Panc1 (cell line): ENCODE measurements at regions not wholly inside any gene's neighbourhood (a gene's known extent, or its start where the extent isn't known, plus 50 kb on each side); places are given as distances from the start of the nearest gene placed in this dataset.

ENCODE experiments used
- ATAC-seq: fragments of 200-7000 bp; cut with Tn5 transposase; 2 replicates; pipeline ENCODE4 v1.9.1; 2020; ENCODE audit warnings: mild to moderate bottlenecking, moderate library complexity
- BruUV-seq: library from RNA; stranded (reverse); fragments of 400-500 nt; replicated peaks from 2 replicates; lab custom pipeline; 2021; lab: Mats Ljungman, UMichigan
- CTCF ChIA-PET: fragments of 300-600 bp; sonication (Branson Sonifier 250); formaldehyde crosslinking; loops from one replicate; lab custom pipeline; 2022; ENCODE audit warnings: antibody characterized with exemption; lab: Charles Lee
- POLR2A ChIA-PET: fragments of 300-600 bp; sonication (Branson Sonifier 250); formaldehyde crosslinking; loops from one replicate; lab custom pipeline; 2022; ENCODE audit warnings: antibody characterized with exemption; lab: Charles Lee
- DNase-seq: peaks from one replicate; pipeline ENCODE4 v3.0.0-alpha.2; 2010; ENCODE audit warnings: low read depth, low spot score
- H3K27ac ChIP-seq: 2 replicates; pipeline ENCODE4 v1.5.1; 2011; ENCODE audit warnings: mild to moderate bottlenecking, low read length, inconsistent platforms
- H3K27me3 ChIP-seq: fragments of 200-500 bp; sonication (Bioruptor generic); 2 replicates; pipeline ENCODE4 v1.6.0; 2014; ENCODE audit warnings: low read length, inconsistent platforms; ENCODE audit not compliant: control insufficient read depth, insufficient read depth
- H3K36me3 ChIP-seq: fragments of 200-500 bp; sonication (Bioruptor generic); 2 replicates; pipeline ENCODE4 v1.5.1; 2014; ENCODE audit warnings: inconsistent platforms, mild to moderate bottlenecking, low read length, moderate library complexity; ENCODE audit not compliant: control insufficient read depth, insufficient read depth
- H3K4me1 ChIP-seq: 2 replicates; pipeline ENCODE4 v1.5.1; 2011; ENCODE audit warnings: inconsistent platforms, mild to moderate bottlenecking, low read length, moderate library complexity; ENCODE audit not compliant: control insufficient read depth, insufficient read depth
- H3K4me3 ChIP-seq, 2 experiments: 2 replicates each; pipeline ENCODE4 v1.5.1; 2011 to 2012; ENCODE audit warnings: low read depth in 2 of 2, low read length in 2 of 2, mild to moderate bottlenecking in 2 of 2, inconsistent platforms in 1 of 2, moderate library complexity in 1 of 2
- H3K9me3 ChIP-seq: fragments of 200-500 bp; sonication (Bioruptor generic); 2 replicates; pipeline ENCODE4 v1.5.1; 2014; ENCODE audit warnings: low read depth, mild to moderate bottlenecking, inconsistent platforms, low read length, moderate library complexity; ENCODE audit not compliant: control insufficient read depth, insufficient read depth
- POLR2AphosphoS5 ChIP-seq: IDR thresholded peaks from 2 replicates; pipeline ENCODE4 v1.6.1; 2012; ENCODE audit warnings: mild to moderate bottlenecking, low read depth, low read length, moderate library complexity
- REST ChIP-seq, 2 experiments: IDR thresholded peaks; 2 replicates each; pipeline ENCODE4 v1.6.1; 2011 to 2012; ENCODE audit warnings: low read depth in 2 of 2, control low read depth in 1 of 2, low read length in 1 of 2, mild to moderate bottlenecking in 1 of 2, moderate library complexity in 1 of 2; ENCODE audit not compliant: insufficient read depth in 1 of 2
- SIN3A ChIP-seq: IDR thresholded peaks from 2 replicates; pipeline ENCODE4 v1.6.1; 2012; ENCODE audit warnings: low read depth, mild to moderate bottlenecking, low read length, moderate library complexity, borderline replicate concordance; ENCODE audit not compliant: insufficient read depth
- TCF7L2 ChIP-seq: IDR thresholded peaks from 2 replicates; pipeline ENCODE4 v1.6.1; 2011; ENCODE audit warnings: mild to moderate bottlenecking, low read depth, low read length, inconsistent platforms
- in situ Hi-C: cut with HindIII; loops from 2 replicates; pipeline ENCODE4 v1.10.0; 2016; ENCODE audit warnings: low sequenced_read_pairs, low pct_unique_long_range_greater_than_20kb
- intact Hi-C: fragments of 100-400 bp; cut with micrococcal nuclease; formaldehyde crosslinking; loops from one replicate; pipeline ENCODE4 v1.10.0; 2022; ENCODE audit not compliant: unreplicated experiment
- TF ChIP-seq, protein P1 (sequence below): fragments of 450-650 bp; IDR thresholded peaks from 2 replicates; pipeline ENCODE4 v1.5.1; 2017; ENCODE audit warnings: mild to moderate bottlenecking

DNA sequence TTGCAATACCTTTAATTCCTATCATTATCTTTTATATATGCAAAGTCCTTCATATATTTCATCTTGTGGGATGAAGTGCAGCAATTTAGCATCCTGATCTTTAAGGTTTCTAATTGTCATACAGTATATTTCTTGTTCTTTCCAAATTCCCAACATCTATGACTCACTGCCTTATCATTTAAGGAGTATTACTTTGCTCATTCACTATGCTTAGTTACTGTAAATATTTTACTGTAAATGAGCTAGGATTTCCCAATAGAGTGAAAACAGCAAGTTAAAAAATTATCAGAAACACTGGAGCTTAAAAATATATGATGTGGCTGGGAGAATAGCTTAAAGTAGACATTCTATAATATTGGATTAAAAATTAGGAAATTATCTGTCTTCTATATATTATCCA is 69.9 kb downstream of the SLITRK6 start:
- TF ChIP-seq POLR2AphosphoS5 (no peak), TCF7L2 (no peak), REST (IDR thresholded peaks at IDR 0.05; ENCODE audit: insufficient read depth in 1 of 2, low read depth in 2 of 2, low read length in 1 of 2) (no peak), SIN3A (no peak)
- TF ChIP-seq, protein P1, sequence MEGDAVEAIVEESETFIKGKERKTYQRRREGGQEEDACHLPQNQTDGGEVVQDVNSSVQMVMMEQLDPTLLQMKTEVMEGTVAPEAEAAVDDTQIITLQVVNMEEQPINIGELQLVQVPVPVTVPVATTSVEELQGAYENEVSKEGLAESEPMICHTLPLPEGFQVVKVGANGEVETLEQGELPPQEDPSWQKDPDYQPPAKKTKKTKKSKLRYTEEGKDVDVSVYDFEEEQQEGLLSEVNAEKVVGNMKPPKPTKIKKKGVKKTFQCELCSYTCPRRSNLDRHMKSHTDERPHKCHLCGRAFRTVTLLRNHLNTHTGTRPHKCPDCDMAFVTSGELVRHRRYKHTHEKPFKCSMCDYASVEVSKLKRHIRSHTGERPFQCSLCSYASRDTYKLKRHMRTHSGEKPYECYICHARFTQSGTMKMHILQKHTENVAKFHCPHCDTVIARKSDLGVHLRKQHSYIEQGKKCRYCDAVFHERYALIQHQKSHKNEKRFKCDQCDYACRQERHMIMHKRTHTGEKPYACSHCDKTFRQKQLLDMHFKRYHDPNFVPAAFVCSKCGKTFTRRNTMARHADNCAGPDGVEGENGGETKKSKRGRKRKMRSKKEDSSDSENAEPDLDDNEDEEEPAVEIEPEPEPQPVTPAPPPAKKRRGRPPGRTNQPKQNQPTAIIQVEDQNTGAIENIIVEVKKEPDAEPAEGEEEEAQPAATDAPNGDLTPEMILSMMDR: no peak
- ATAC-seq (no peak), DNase-seq (no peak)
- in situ Hi-C loops: no loop called here
- Histone ChIP-seq H3K4me1 (no peaks in the 10 kb centered on the region), H3K9me3 (no peaks in the 10 kb centered on the region), H3K27me3 (no peaks in the 10 kb centered on the region), H3K27ac (no peak overlapping the region), H3K4me3 (no peak overlapping the region), H3K36me3 (no peaks in the 10 kb centered on the region)
- BruUV-seq: no TSS peak
- intact Hi-C loops: no loop called here
- POLR2A ChIA-PET: no interaction called here
- CTCF ChIA-PET: no interaction called here

DNA sequence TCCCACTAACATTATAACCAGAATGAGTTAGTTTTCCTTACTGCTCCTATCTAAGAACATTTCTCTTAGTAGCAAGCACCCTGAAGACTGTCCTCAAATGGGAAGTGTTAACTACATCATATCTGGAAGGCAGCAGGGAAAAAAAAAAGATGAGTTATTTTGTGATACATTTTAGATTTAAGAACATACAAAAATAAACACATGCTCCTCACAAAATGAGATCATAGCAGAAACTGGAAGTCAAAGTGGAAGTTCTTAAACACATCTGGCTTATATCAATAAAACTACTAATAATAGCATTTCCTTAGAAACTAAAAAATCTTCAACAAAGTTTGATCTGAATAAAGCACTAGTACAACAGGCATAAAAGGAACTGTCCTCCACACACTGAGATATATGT is 70.4 kb downstream of the SLITRK6 start:
- ATAC-seq: no peak
- BruUV-seq: no TSS peak
- in situ Hi-C loops (no loop called here), intact Hi-C loops (no loop called here)
- H3K27ac ChIP-seq: no peak overlapping the region
- TF ChIP-seq SIN3A (no peak), POLR2AphosphoS5 (no peak), TCF7L2 (no peak), REST (IDR thresholded peaks at IDR 0.05; ENCODE audit: insufficient read depth in 1 of 2, low read depth in 2 of 2, low read length in 1 of 2) (no peak)
- TF ChIP-seq, protein P1: no peak
- no peak overlapping the region for H3K4me3 ChIP-seq
- DNase-seq: no peak
- POLR2A ChIA-PET: no interaction called here
- no peaks in the 10 kb centered on the region for H3K4me1 ChIP-seq
- H3K27me3 ChIP-seq: no peaks in the 10 kb centered on the region
- CTCF ChIA-PET: no interaction called here
- no peaks in the 10 kb centered on the region for H3K36me3 ChIP-seq
- H3K9me3 ChIP-seq: no peaks in the 10 kb centered on the region
